ENCODE measurements at regions not wholly inside any gene's neighbourhood (a gene's known extent, or its start where the extent isn't known, plus 50 kb on each side); places are given as distances from the start of the nearest gene placed in this dataset.

- intact Hi-C loops (cut with micrococcal nuclease) = loop anchor here (5.0 kb wide), 1 partner anchor 1278 kb away; no protein-coding TSS in a partner anchor
- no peak for ATAC-seq
- Mint-ChIP-seq H3K4me1 (peaks cover 75 to 82% of the 10 kb centered on the region in 2 donors), H3K4me3 (peak overlapping the region; percentile 51), H3K36me3 (peaks cover 18% of the 10 kb centered on the region), H3K27ac (peak overlapping the region in 1 of 2 donors; percentile 49), H3K27me3 (ENCODE audit: low read depth in 2 of 2) (no peaks in the 10 kb centered on the region), H3K9me3 (peaks cover 0 to 2% of the 10 kb centered on the region in 2 donors)
- Histone ChIP-seq H3K27me3 (ENCODE audit: control insufficient read depth, insufficient read depth, low read length) (no peaks in the 10 kb centered on the region), H3K9me3 (ENCODE audit: control insufficient read depth, insufficient read depth, low read length) (no peaks in the 10 kb centered on the region), H3K4me3 (ENCODE audit: low read length) (no peak overlapping the region), H3K4me1 (ENCODE audit: control insufficient read depth, insufficient read depth, low read length) (peaks cover 21% of the 10 kb centered on the region), H3K27ac (ENCODE audit: low read length) (no peak overlapping the region), H3K36me3 (ENCODE audit: control insufficient read depth, insufficient read depth, low read length) (no peaks in the 10 kb centered on the region)
- DNase-seq = no peak
- 70% methylated on average over 2 of the region's 3 CpGs for WGBS (ENCODE audit: insufficient coverage)
- no peak for TF ChIP-seq CTCF (IDR thresholded peaks at IDR 0.05)
Observed at GRCh38 chr2:176854878-176855277, 357.7 kb upstream of the HNRNPA3 start.

- 18% methylated on average over 1 of the region's 1 CpG for WGBS (ENCODE audit: insufficient coverage)
- Mint-ChIP-seq H3K36me3 (peaks cover 18% of the 10 kb centered on the region), H3K9me3 (peaks cover 0 to 2% of the 10 kb centered on the region in 2 donors), H3K4me3 (peak overlapping the region; percentile 35), H3K27ac (peak overlapping the region; percentile 49 to 59), H3K27me3 (ENCODE audit: low read depth in 2 of 2) (no peaks in the 10 kb centered on the region), H3K4me1 (peaks cover 58 to 71% of the 10 kb centered on the region in 2 donors)
- Histone ChIP-seq H3K27me3 (ENCODE audit: control insufficient read depth, insufficient read depth, low read length) (no peaks in the 10 kb centered on the region), H3K36me3 (ENCODE audit: control insufficient read depth, insufficient read depth, low read length) (no peaks in the 10 kb centered on the region), H3K4me3 (ENCODE audit: low read length) (no peak overlapping the region), H3K27ac (ENCODE audit: low read length) (peak overlapping the region; percentile 37), H3K4me1 (ENCODE audit: control insufficient read depth, insufficient read depth, low read length) (peaks cover 14% of the 10 kb centered on the region), H3K9me3 (ENCODE audit: control insufficient read depth, insufficient read depth, low read length) (no peaks in the 10 kb centered on the region)
- intact Hi-C loops (cut with micrococcal nuclease) = no loop called here
- DNase-seq (peak in 1 of 2 donors; percentile 7), ATAC-seq (no peak)
- no peak for TF ChIP-seq CTCF (IDR thresholded peaks at IDR 0.05)
Observed at GRCh38 chr2:176856683-176857082, 355.9 kb upstream of the HNRNPA3 start.

- no peaks in the 10 kb centered on the region for H3K36me3 ChIP-seq (ENCODE audit: control insufficient read depth, insufficient read depth, low read length)
- ATAC-seq (no peak), DNase-seq (no peak)
- no CpG with 5 or more reads among the region's 2 CpGs for WGBS (ENCODE audit: insufficient coverage)
- Mint-ChIP-seq H3K27ac (no peak overlapping the region), H3K9me3 (no peaks in the 10 kb centered on the region), H3K27me3 (ENCODE audit: low read depth in 2 of 2) (no peaks in the 10 kb centered on the region), H3K36me3 (peaks cover 11% of the 10 kb centered on the region), H3K4me1 (peaks cover 14 to 30% of the 10 kb centered on the region in 2 donors), H3K4me3 (no peak overlapping the region)
- intact Hi-C loops (cut with micrococcal nuclease) = no loop called here
- no peak overlapping the region for H3K4me3 ChIP-seq (ENCODE audit: low read length)
- H3K27ac ChIP-seq (ENCODE audit: low read length) = no peak overlapping the region
- no peaks in the 10 kb centered on the region for H3K4me1 ChIP-seq (ENCODE audit: control insufficient read depth, insufficient read depth, low read length)
- peaks cover 3% of the 10 kb centered on the region for H3K9me3 ChIP-seq (ENCODE audit: control insufficient read depth, insufficient read depth, low read length)
- TF ChIP-seq CTCF (IDR thresholded peaks at IDR 0.05) = no peak
- H3K27me3 ChIP-seq (ENCODE audit: control insufficient read depth, insufficient read depth, low read length) = no peaks in the 10 kb centered on the region
Observed at GRCh38 chr2:176865336-176865735, 347.3 kb upstream of the HNRNPA3 start.

GRCh38 chr2:176872406-176872805 is 340.2 kb upstream of the HNRNPA3 start:
- no peak for TF ChIP-seq CTCF (IDR thresholded peaks at IDR 0.05)
- no peak overlapping the region for H3K4me3 ChIP-seq (ENCODE audit: low read length)
- H3K36me3 Mint-ChIP-seq = peaks cover 37% of the 10 kb centered on the region
- no peaks in the 10 kb centered on the region for H3K36me3 ChIP-seq (ENCODE audit: control insufficient read depth, insufficient read depth, low read length)
- H3K9me3 Mint-ChIP-seq = peaks cover 10 to 12% of the 10 kb centered on the region in 2 donors
- ATAC-seq (no peak), DNase-seq (no peak)
- intact Hi-C loops (cut with micrococcal nuclease) = no loop called here
- H3K9me3 ChIP-seq (ENCODE audit: control insufficient read depth, insufficient read depth, low read length) = peaks cover 3% of the 10 kb centered on the region
- H3K27me3 ChIP-seq (ENCODE audit: control insufficient read depth, insufficient read depth, low read length) = no peaks in the 10 kb centered on the region
- H3K4me1 Mint-ChIP-seq = peaks cover 11 to 31% of the 10 kb centered on the region in 2 donors
- H3K27me3 Mint-ChIP-seq (ENCODE audit: low read depth in 2 of 2) = no peaks in the 10 kb centered on the region
- H3K27ac ChIP-seq (ENCODE audit: low read length) = no peak overlapping the region
- H3K4me3 Mint-ChIP-seq = no peak overlapping the region
- no peaks in the 10 kb centered on the region for H3K4me1 ChIP-seq (ENCODE audit: control insufficient read depth, insufficient read depth, low read length)
- 87% methylated on average over 3 of the region's 3 CpGs for WGBS (ENCODE audit: insufficient coverage)
- no peak overlapping the region for H3K27ac Mint-ChIP-seq

Data from natural killer cell (primary cell).